Natural killer cell (primary cell): ENCODE measurements at regions not wholly inside any gene's neighbourhood (a gene's known extent, or its start where the extent isn't known, plus 50 kb on each side); places are given as distances from the start of the nearest gene placed in this dataset.

Source experiments
- ATAC-seq, 3 donors: fragments of 150-1000 bp in 2 of 3; fragments of 200-7000 bp in 1 of 3; cut with Tn5 transposase; 1 replicate in 1 of 3; 2 replicates in 2 of 3; pipeline ENCODE4 v1.10.0; 2021; ENCODE audit warnings: mild to moderate bottlenecking in 2 of 3, moderate library complexity in 2 of 3
- DNase-seq, 2 donors: peaks; one replicate each; pipeline versions ENCODE4 v3.0.0 to v3.0.0-alpha.2; 2013 to 2021; ENCODE audit warnings: mixed read lengths in 1 of 2
- H3K27ac ChIP-seq: one replicate; pipeline ENCODE4 v1.5.1; 2013; ENCODE audit warnings: mild to moderate bottlenecking, low read length
- H3K27me3 ChIP-seq: one replicate; pipeline ENCODE4 v1.6.1; 2013; ENCODE audit warnings: low read length; ENCODE audit not compliant: control insufficient read depth, insufficient read depth
- H3K36me3 ChIP-seq: one replicate; pipeline ENCODE4 v1.6.1; 2013; ENCODE audit warnings: low read length; ENCODE audit not compliant: control insufficient read depth, insufficient read depth
- H3K4me1 ChIP-seq: one replicate; pipeline ENCODE4 v1.6.1; 2013; ENCODE audit warnings: low read length; ENCODE audit not compliant: control insufficient read depth, insufficient read depth
- H3K4me3 ChIP-seq: one replicate; pipeline ENCODE4 v1.5.1; 2013; ENCODE audit warnings: low read length
- H3K9me3 ChIP-seq: one replicate; pipeline ENCODE4 v1.6.1; 2013; ENCODE audit warnings: low read length; ENCODE audit not compliant: control insufficient read depth, insufficient read depth
- H3K27ac Mint-ChIP-seq, 2 donors: one replicate each; pipeline ENCODE4 v1.8.0; 2022; ENCODE audit warnings: mild to moderate bottlenecking in 2 of 2, mixed read lengths in 2 of 2, moderate library complexity in 1 of 2
- H3K27me3 Mint-ChIP-seq, 2 donors: one replicate each; pipeline ENCODE4 v1.8.0; 2022; ENCODE audit warnings: low read depth in 2 of 2, mixed read lengths in 2 of 2
- H3K36me3 Mint-ChIP-seq: one replicate; pipeline ENCODE4 v1.8.0; 2022; ENCODE audit warnings: mixed read lengths
- H3K4me1 Mint-ChIP-seq, 2 donors: one replicate each; pipeline ENCODE4 v1.8.0; 2022; ENCODE audit warnings: mixed read lengths in 2 of 2
- H3K4me3 Mint-ChIP-seq: one replicate; pipeline ENCODE4 v1.8.0; 2022; ENCODE audit warnings: mild to moderate bottlenecking, moderate library complexity, mixed read lengths
- H3K9me3 Mint-ChIP-seq, 2 donors: one replicate each; pipeline ENCODE4 v1.8.0; 2022; ENCODE audit warnings: mixed read lengths in 2 of 2
- CTCF ChIP-seq: fragments of 200-600 bp; IDR thresholded peaks from one replicate; pipeline ENCODE4 v1.8.0; 2022; ENCODE audit warnings: antibody characterized with exemption
- WGBS: methylation state at CpG from one replicate; pipeline ENCODE4 v1.1.7; 2013; ENCODE audit warnings: missing lambda C conversion rate; ENCODE audit not compliant: insufficient coverage; 5-methylcytosine and 5-hydroxymethylcytosine counted together
- intact Hi-C: fragments of 100-400 bp; cut with micrococcal nuclease; formaldehyde crosslinking; loops from one replicate; pipeline ENCODE4 v1.14.2; 2022

- DNase-seq (no peak), ATAC-seq (no peak)
- no peak overlapping the region for H3K27ac Mint-ChIP-seq
- no peaks in the 10 kb centered on the region for H3K36me3 Mint-ChIP-seq
- no peaks in the 10 kb centered on the region for H3K4me1 ChIP-seq
- 94% methylated on average over 2 of the region's 2 CpGs for WGBS
- no peak overlapping the region for H3K27ac ChIP-seq
- H3K9me3 Mint-ChIP-seq = peaks cover 0 to 2% of the 10 kb centered on the region in 2 donors
- no peak overlapping the region for H3K4me3 Mint-ChIP-seq
- intact Hi-C loops = no loop called here
- no peaks in the 10 kb centered on the region for H3K36me3 ChIP-seq
- peaks cover 4% of the 10 kb centered on the region for H3K27me3 ChIP-seq
- TF ChIP-seq CTCF = no peak
- no peaks in the 10 kb centered on the region for H3K4me1 Mint-ChIP-seq
- H3K9me3 ChIP-seq = no peaks in the 10 kb centered on the region
- peaks cover 41 to 83% of the 10 kb centered on the region in 2 donors for H3K27me3 Mint-ChIP-seq
- no peak overlapping the region for H3K4me3 ChIP-seq
Measured at GRCh38 chr15:96005906-96006305, 324.6 kb upstream of the NR2F2 start.

- Mint-ChIP-seq H3K36me3 (no peaks in the 10 kb centered on the region), H3K9me3 (peaks cover 0 to 2% of the 10 kb centered on the region in 2 donors), H3K27me3 (peaks cover 56 to 90% of the 10 kb centered on the region in 2 donors), H3K27ac (no peak overlapping the region), H3K4me3 (no peak overlapping the region), H3K4me1 (no peaks in the 10 kb centered on the region)
- ATAC-seq = no peak
- 64% methylated on average over 5 of the region's 5 CpGs for WGBS
- no peak for DNase-seq
- no peak overlapping the region for H3K27ac ChIP-seq
- intact Hi-C loops = no loop called here
- no peaks in the 10 kb centered on the region for H3K36me3 ChIP-seq
- H3K4me3 ChIP-seq = no peak overlapping the region
- H3K9me3 ChIP-seq = no peaks in the 10 kb centered on the region
- no peak for TF ChIP-seq CTCF
- H3K27me3 ChIP-seq = peaks cover 6% of the 10 kb centered on the region
- no peaks in the 10 kb centered on the region for H3K4me1 ChIP-seq
Measured at GRCh38 chr15:96011136-96011535, 319.4 kb upstream of the NR2F2 start.

DNA sequence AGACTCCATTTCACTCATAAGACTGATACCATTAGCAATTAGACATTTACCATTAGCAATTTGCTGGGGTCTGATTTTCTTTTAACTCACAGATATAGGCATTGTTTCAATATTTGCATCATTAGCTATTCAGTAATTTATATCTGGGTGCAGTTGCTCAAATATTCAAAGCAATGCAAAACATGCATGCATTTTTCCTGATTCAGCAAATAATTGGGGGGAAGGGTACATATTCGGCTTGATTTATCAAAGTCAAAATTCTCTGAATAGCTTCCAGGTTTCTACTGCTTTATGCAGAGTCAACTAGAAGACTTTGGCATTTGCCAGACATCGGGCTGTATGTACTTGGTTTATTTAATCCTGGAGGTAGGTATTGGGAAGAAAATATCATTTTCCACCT is 315.6 kb upstream of the NR2F2 start:
- H3K4me1 Mint-ChIP-seq = no peaks in the 10 kb centered on the region
- no peak for ATAC-seq

More for the DNA sequence above, 315.6 kb upstream of the NR2F2 start:
- H3K36me3 Mint-ChIP-seq = no peaks in the 10 kb centered on the region
- Histone ChIP-seq H3K27me3 (peaks cover 3% of the 10 kb centered on the region), H3K4me1 (no peaks in the 10 kb centered on the region), H3K27ac (no peak overlapping the region), H3K9me3 (no peaks in the 10 kb centered on the region), H3K4me3 (no peak overlapping the region), H3K36me3 (no peaks in the 10 kb centered on the region)
- DNase-seq = no peak
- intact Hi-C loops = no loop called here
- peaks cover 48 to 74% of the 10 kb centered on the region in 2 donors for H3K27me3 Mint-ChIP-seq
- H3K27ac Mint-ChIP-seq = no peak overlapping the region
- TF ChIP-seq CTCF = no peak
- peaks cover 2 to 3% of the 10 kb centered on the region in 2 donors for H3K9me3 Mint-ChIP-seq
- H3K4me3 Mint-ChIP-seq = no peak overlapping the region
- WGBS = 84% methylated on average over 2 of the region's 2 CpGs
